ENCODE measurements at regions not wholly inside any gene's neighbourhood (a gene's known extent, or its start where the extent isn't known, plus 50 kb on each side); places are given as distances from the start of the nearest gene placed in this dataset.

DNA sequence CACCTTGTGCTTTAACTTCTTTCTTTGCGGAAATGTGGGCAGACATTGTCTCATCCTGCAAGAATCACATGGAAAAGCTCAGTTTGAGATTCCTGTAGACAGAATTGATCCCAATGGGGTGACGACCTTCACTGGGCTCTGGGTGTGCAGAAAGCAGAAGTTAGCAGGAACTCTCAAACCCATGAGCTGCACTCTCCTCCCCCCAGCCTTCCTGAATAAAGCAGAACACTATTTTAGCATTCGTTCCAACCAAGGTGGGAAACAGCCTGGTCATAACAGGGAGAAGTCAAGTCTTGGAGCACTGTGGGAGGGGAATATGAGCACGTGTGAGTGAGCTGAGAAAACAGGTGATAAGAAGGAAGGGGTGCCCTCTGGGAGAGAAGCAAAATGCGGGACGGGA lies 87.4 kb upstream of the FER start:
- TF ChIP-seq, protein P1, sequence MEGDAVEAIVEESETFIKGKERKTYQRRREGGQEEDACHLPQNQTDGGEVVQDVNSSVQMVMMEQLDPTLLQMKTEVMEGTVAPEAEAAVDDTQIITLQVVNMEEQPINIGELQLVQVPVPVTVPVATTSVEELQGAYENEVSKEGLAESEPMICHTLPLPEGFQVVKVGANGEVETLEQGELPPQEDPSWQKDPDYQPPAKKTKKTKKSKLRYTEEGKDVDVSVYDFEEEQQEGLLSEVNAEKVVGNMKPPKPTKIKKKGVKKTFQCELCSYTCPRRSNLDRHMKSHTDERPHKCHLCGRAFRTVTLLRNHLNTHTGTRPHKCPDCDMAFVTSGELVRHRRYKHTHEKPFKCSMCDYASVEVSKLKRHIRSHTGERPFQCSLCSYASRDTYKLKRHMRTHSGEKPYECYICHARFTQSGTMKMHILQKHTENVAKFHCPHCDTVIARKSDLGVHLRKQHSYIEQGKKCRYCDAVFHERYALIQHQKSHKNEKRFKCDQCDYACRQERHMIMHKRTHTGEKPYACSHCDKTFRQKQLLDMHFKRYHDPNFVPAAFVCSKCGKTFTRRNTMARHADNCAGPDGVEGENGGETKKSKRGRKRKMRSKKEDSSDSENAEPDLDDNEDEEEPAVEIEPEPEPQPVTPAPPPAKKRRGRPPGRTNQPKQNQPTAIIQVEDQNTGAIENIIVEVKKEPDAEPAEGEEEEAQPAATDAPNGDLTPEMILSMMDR (IDR thresholded peaks at IDR 0.05): no peak
- TF ChIP-seq POLR2AphosphoS5 (IDR thresholded peaks at IDR 0.05): no peak
